ENCODE measurements at regions not wholly inside any gene's neighbourhood (a gene's known extent, or its start where the extent isn't known, plus 50 kb on each side); places are given as distances from the start of the nearest gene placed in this dataset.

DNA sequence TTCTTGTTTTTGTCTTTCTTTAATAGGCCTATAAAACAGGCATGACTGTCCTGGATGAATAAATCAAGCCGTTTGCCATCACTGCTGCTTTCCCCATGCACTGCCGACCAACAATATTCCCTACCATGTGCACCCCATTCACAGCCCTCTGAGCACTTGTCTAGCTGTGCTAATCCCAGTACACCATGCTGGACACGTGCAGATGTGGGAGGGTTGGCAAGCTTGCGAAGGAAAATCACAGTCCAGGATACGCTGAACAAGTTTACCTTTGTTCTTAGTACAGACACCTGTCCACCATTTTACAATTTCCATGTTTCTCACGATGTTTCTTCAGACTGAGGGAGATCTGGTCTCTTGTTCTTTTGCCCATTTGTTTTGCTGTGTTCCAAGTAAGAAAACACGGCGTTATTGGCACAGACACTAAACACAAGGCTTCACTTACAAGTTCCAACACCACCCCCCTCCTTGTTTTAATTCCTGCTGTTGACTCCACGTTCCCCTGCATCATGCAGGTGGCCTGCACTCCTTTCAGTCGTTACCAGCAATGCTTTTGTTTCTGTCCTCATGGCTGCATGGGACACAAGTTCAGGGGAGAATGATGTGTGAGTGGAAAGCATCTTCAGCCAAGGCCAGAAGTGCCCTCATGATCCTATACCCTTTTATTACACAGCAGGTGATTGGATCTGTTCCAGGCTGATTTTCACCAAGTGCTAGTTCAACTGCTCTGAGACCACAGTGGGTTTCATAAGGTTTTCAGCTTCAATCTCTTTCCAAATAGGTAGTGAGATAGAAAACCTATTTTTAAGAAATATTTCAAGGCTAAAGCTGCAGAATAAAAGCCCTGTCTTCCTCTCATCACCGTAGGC lies 608.9 kb downstream of the IRX1 start:
- no peaks in the 10 kb centered on the region for H3K79me2 ChIP-seq (ENCODE audit: control insufficient read depth, insufficient read depth, low read length)
- no peak overlapping the region for H3K4me3 ChIP-seq (ENCODE audit: low read length)
- no peak overlapping the region for H4K5ac ChIP-seq (ENCODE audit: low read length)
- H4K8ac ChIP-seq (ENCODE audit: low read depth, low read length): no peak overlapping the region
- no peak overlapping the region for H2BK120ac ChIP-seq (ENCODE audit: low read depth, low read length)
- H3K36me3 ChIP-seq (ENCODE audit: control insufficient read depth, insufficient read depth, low read length): no peaks in the 10 kb centered on the region
- H3K9ac ChIP-seq (ENCODE audit: low read length): no peak overlapping the region
- no peak overlapping the region for H3K4me2 ChIP-seq (ENCODE audit: low read length)
- H3K56ac ChIP-seq (ENCODE audit: low read length): no peak overlapping the region
- no peaks in the 10 kb centered on the region for H3K27me3 ChIP-seq (ENCODE audit: insufficient read depth, low read length, poor library complexity)
- no peak overlapping the region for H2AK5ac ChIP-seq (ENCODE audit: low read length)
- H3K4me1 ChIP-seq (ENCODE audit: control insufficient read depth, low read depth, low read length): peaks cover 9% of the 10 kb centered on the region
- no peak overlapping the region for H2BK5ac ChIP-seq (ENCODE audit: low read length)
- WGBS (ENCODE audit: extremely low coverage, insufficient coverage, low lambda C conversion rate): no CpG with 5 or more reads among the region's 11 CpGs
- no peak overlapping the region for H3K4ac ChIP-seq (ENCODE audit: low read depth, low read length)
- DNase-seq: no peak
- H2BK15ac ChIP-seq (replicated peaks; ENCODE audit: low read depth): no peak overlapping the region
- no peak overlapping the region for H3K18ac ChIP-seq (ENCODE audit: low read length)
- H3K23ac ChIP-seq (ENCODE audit: low read length): no peak overlapping the region
- H3K27ac ChIP-seq (ENCODE audit: low read depth, low read length): no peak overlapping the region
- H3K79me1 ChIP-seq (ENCODE audit: low read length): no peaks in the 10 kb centered on the region

DNA sequence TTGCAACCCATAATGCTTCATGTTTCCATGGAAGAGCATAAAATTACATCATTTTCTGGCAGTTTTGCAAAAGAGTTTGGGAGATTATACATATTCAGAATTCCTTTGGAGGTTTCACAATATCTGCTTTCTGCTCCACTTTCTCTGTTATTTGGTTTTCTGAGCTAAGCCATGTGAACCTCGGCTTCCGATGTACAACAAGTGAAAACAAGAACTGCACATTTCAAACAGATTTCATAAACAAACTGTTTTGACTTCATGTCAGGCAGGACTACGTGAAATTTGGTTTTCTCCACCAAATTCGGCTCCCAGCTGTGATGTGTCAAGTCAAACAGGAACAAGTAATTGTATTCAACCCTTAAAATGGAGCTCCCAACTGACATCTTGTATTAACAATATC lies 609.8 kb downstream of the IRX1 start:
- Histone ChIP-seq H3K79me1 (ENCODE audit: low read length) (no peaks in the 10 kb centered on the region), H3K79me2 (ENCODE audit: control insufficient read depth, insufficient read depth, low read length) (no peaks in the 10 kb centered on the region), H3K4me3 (ENCODE audit: low read length) (no peak overlapping the region), H2BK5ac (ENCODE audit: low read length) (no peak overlapping the region), H3K23ac (ENCODE audit: low read length) (no peak overlapping the region), H4K8ac (ENCODE audit: low read depth, low read length) (no peak overlapping the region), H2BK15ac (replicated peaks; ENCODE audit: low read depth) (no peak overlapping the region), H3K4me1 (ENCODE audit: control insufficient read depth, low read depth, low read length) (peaks cover 8% of the 10 kb centered on the region), H3K9ac (ENCODE audit: low read length) (no peak overlapping the region), H2AK5ac (ENCODE audit: low read length) (no peak overlapping the region), H3K27ac (ENCODE audit: low read depth, low read length) (no peak overlapping the region), H2BK120ac (ENCODE audit: low read depth, low read length) (no peak overlapping the region), H4K5ac (ENCODE audit: low read length) (no peak overlapping the region), H3K4me2 (ENCODE audit: low read length) (no peak overlapping the region), H3K27me3 (ENCODE audit: insufficient read depth, low read length, poor library complexity) (no peaks in the 10 kb centered on the region), H3K36me3 (ENCODE audit: control insufficient read depth, insufficient read depth, low read length) (no peaks in the 10 kb centered on the region), H3K56ac (ENCODE audit: low read length) (no peak overlapping the region), H3K4ac (ENCODE audit: low read depth, low read length) (no peak overlapping the region), H3K18ac (ENCODE audit: low read length) (no peak overlapping the region)
- WGBS (ENCODE audit: extremely low coverage, insufficient coverage, low lambda C conversion rate): no CpG with 5 or more reads among the region's 4 CpGs
- DNase-seq: no peak

DNA sequence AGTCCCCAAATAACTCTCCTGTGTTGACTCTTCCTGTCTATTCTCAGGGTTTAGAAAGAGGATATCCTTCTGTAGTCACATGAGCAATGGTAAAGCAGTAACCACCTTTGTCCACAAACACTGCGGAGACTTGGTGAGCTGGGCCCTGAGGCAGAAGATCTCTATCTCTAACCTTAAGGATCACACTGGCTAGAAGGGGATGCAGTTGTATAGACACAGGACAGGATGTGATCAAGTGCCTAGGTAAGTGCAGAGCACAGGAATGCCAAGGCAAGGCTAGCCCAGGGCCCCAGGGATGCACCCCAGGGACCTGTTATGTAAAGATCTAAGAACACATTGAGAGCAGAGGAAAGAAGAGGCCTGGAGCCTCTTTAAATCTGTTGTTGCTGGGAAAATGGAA lies 610.5 kb downstream of the IRX1 start:
- no peak overlapping the region for H3K4me2 ChIP-seq (ENCODE audit: low read length)
- H2BK5ac ChIP-seq (ENCODE audit: low read length): no peak overlapping the region
- no peak overlapping the region for H2AK5ac ChIP-seq (ENCODE audit: low read length)
- no peak overlapping the region for H4K8ac ChIP-seq (ENCODE audit: low read depth, low read length)
- no peak overlapping the region for H2BK120ac ChIP-seq (ENCODE audit: low read depth, low read length)
- WGBS (ENCODE audit: extremely low coverage, insufficient coverage, low lambda C conversion rate): no CpG with 5 or more reads among the region's 1 CpG
- no peak overlapping the region for H2BK15ac ChIP-seq (replicated peaks; ENCODE audit: low read depth)
- peak; percentile 70 for DNase-seq
- H3K56ac ChIP-seq (ENCODE audit: low read length): peak overlapping the region; percentile 36
- H4K5ac ChIP-seq (ENCODE audit: low read length): no peak overlapping the region
- H3K18ac ChIP-seq (ENCODE audit: low read length): no peak overlapping the region
- no peak overlapping the region for H3K23ac ChIP-seq (ENCODE audit: low read length)
- H3K36me3 ChIP-seq (ENCODE audit: control insufficient read depth, insufficient read depth, low read length): no peaks in the 10 kb centered on the region
- H3K4me1 ChIP-seq (ENCODE audit: control insufficient read depth, low read depth, low read length): peaks cover 5% of the 10 kb centered on the region
- H3K4me3 ChIP-seq (ENCODE audit: low read length): no peak overlapping the region
- H3K79me2 ChIP-seq (ENCODE audit: control insufficient read depth, insufficient read depth, low read length): no peaks in the 10 kb centered on the region
- no peak overlapping the region for H3K27ac ChIP-seq (ENCODE audit: low read depth, low read length)
- H3K4ac ChIP-seq (ENCODE audit: low read depth, low read length): no peak overlapping the region
- no peak overlapping the region for H3K9ac ChIP-seq (ENCODE audit: low read length)
- no peaks in the 10 kb centered on the region for H3K79me1 ChIP-seq (ENCODE audit: low read length)
- H3K27me3 ChIP-seq (ENCODE audit: insufficient read depth, low read length, poor library complexity): no peaks in the 10 kb centered on the region

DNA sequence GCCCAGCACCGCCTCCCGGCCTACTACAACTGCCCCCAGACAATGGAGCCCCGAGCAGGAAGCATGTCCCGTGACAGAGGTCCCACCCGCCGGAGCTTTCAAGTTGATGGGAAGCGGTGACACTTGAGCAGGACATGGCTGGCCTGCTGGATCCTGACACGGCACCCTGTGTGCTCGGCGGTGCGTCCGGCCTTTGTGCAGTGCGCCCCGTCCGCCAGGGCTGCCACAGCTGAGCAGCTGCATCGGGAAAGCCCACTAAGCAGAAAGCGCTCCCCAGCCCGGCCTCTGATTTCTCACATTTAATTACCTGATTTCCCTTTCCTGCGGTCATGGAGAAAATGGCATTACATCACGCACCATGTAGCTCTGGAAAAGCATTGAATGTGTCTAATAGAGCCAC lies 611.9 kb downstream of the IRX1 start:
- Histone ChIP-seq H2BK5ac (ENCODE audit: low read length) (no peak overlapping the region), H4K8ac (ENCODE audit: low read depth, low read length) (no peak overlapping the region), H3K9ac (ENCODE audit: low read length) (no peak overlapping the region), H4K5ac (ENCODE audit: low read length) (no peak overlapping the region), H2BK120ac (ENCODE audit: low read depth, low read length) (no peak overlapping the region), H3K79me2 (ENCODE audit: control insufficient read depth, insufficient read depth, low read length) (no peaks in the 10 kb centered on the region), H3K23ac (ENCODE audit: low read length) (no peak overlapping the region), H3K4me1 (ENCODE audit: control insufficient read depth, low read depth, low read length) (peaks cover 10% of the 10 kb centered on the region), H3K18ac (ENCODE audit: low read length) (peak overlapping the region; percentile 1), H3K4ac (ENCODE audit: low read depth, low read length) (no peak overlapping the region), H3K4me3 (ENCODE audit: low read length) (no peak overlapping the region), H3K4me2 (ENCODE audit: low read length) (no peak overlapping the region), H3K27me3 (ENCODE audit: insufficient read depth, low read length, poor library complexity) (no peaks in the 10 kb centered on the region), H2AK5ac (ENCODE audit: low read length) (no peak overlapping the region), H2BK15ac (replicated peaks; ENCODE audit: low read depth) (no peak overlapping the region), H3K56ac (ENCODE audit: low read length) (no peak overlapping the region), H3K27ac (ENCODE audit: low read depth, low read length) (no peak overlapping the region), H3K79me1 (ENCODE audit: low read length) (no peaks in the 10 kb centered on the region), H3K36me3 (ENCODE audit: control insufficient read depth, insufficient read depth, low read length) (no peaks in the 10 kb centered on the region)
- WGBS (ENCODE audit: extremely low coverage, insufficient coverage, low lambda C conversion rate): no CpG with 5 or more reads among the region's 20 CpGs
- DNase-seq: no peak

DNA sequence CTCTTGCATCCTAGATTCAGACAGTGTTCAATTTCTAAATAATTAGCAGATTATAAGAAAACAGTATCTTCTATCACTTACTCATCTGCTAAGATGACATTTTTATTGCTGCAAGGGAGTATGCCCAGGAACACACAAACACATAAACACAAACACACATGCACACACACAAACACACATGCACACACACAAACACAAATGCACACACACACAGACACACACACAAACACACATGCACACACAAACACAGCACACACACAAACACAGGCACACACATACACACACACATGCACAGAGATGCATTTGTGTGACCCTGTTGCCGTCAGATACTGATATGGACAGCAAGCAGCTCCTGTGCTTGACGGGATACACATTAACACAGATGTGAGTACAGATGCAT lies 612.9 kb downstream of the IRX1 start:
- Histone ChIP-seq H3K4me3 (ENCODE audit: low read length) (no peak overlapping the region), H2AK5ac (ENCODE audit: low read length) (no peak overlapping the region), H3K56ac (ENCODE audit: low read length) (peak overlapping the region; percentile 17), H3K4me1 (ENCODE audit: control insufficient read depth, low read depth, low read length) (peaks cover 14% of the 10 kb centered on the region), H3K79me1 (ENCODE audit: low read length) (no peaks in the 10 kb centered on the region), H3K36me3 (ENCODE audit: control insufficient read depth, insufficient read depth, low read length) (no peaks in the 10 kb centered on the region), H3K18ac (ENCODE audit: low read length) (no peak overlapping the region), H3K23ac (ENCODE audit: low read length) (no peak overlapping the region), H3K27ac (ENCODE audit: low read depth, low read length) (no peak overlapping the region), H2BK5ac (ENCODE audit: low read length) (no peak overlapping the region), H3K4ac (ENCODE audit: low read depth, low read length) (no peak overlapping the region), H3K79me2 (ENCODE audit: control insufficient read depth, insufficient read depth, low read length) (no peaks in the 10 kb centered on the region), H4K5ac (ENCODE audit: low read length) (no peak overlapping the region), H2BK15ac (replicated peaks; ENCODE audit: low read depth) (no peak overlapping the region), H3K4me2 (ENCODE audit: low read length) (no peak overlapping the region), H2BK120ac (ENCODE audit: low read depth, low read length) (no peak overlapping the region), H4K8ac (ENCODE audit: low read depth, low read length) (no peak overlapping the region), H3K27me3 (ENCODE audit: insufficient read depth, low read length, poor library complexity) (no peaks in the 10 kb centered on the region), H3K9ac (ENCODE audit: low read length) (no peak overlapping the region)
- WGBS (ENCODE audit: extremely low coverage, insufficient coverage, low lambda C conversion rate): no CpG with 5 or more reads among the region's 2 CpGs
- DNase-seq: no peak

DNA sequence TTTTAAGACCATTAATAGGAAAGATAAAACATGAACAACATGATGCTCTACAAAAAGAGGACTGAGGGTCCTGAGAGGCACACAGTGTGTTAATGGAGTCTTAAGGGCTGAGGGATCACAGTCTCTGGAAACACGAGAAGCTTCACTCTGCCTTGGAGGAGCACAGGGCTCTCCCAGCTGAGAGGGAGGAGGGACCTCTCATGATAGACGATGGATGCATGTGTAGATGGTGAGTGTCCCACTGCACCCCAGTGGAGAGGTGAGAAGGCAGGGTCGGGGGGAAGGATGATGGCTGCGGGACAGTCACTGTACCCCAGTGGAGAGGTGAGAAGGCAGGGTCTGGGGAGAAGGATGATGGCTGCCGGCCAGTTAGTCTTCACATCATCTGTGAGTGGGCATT lies 613.4 kb downstream of the IRX1 start:
- Histone ChIP-seq H3K23ac (ENCODE audit: low read length) (no peak overlapping the region), H3K56ac (ENCODE audit: low read length) (no peak overlapping the region), H3K27ac (ENCODE audit: low read depth, low read length) (no peak overlapping the region), H3K9ac (ENCODE audit: low read length) (no peak overlapping the region), H2BK5ac (ENCODE audit: low read length) (no peak overlapping the region), H3K79me2 (ENCODE audit: control insufficient read depth, insufficient read depth, low read length) (no peaks in the 10 kb centered on the region), H3K18ac (ENCODE audit: low read length) (no peak overlapping the region), H3K36me3 (ENCODE audit: control insufficient read depth, insufficient read depth, low read length) (no peaks in the 10 kb centered on the region), H4K5ac (ENCODE audit: low read length) (no peak overlapping the region), H3K27me3 (ENCODE audit: insufficient read depth, low read length, poor library complexity) (no peaks in the 10 kb centered on the region), H3K79me1 (ENCODE audit: low read length) (no peaks in the 10 kb centered on the region), H3K4me3 (ENCODE audit: low read length) (no peak overlapping the region), H2AK5ac (ENCODE audit: low read length) (no peak overlapping the region), H3K4me1 (ENCODE audit: control insufficient read depth, low read depth, low read length) (peaks cover 17% of the 10 kb centered on the region), H3K4me2 (ENCODE audit: low read length) (no peak overlapping the region), H2BK120ac (ENCODE audit: low read depth, low read length) (no peak overlapping the region), H4K8ac (ENCODE audit: low read depth, low read length) (no peak overlapping the region), H2BK15ac (replicated peaks; ENCODE audit: low read depth) (no peak overlapping the region), H3K4ac (ENCODE audit: low read depth, low read length) (no peak overlapping the region)
- DNase-seq: no peak
- WGBS (ENCODE audit: extremely low coverage, insufficient coverage, low lambda C conversion rate): no CpG with 5 or more reads among the region's 5 CpGs
